ENCODE measurements at regions not wholly inside any gene's neighbourhood (a gene's known extent, or its start where the extent isn't known, plus 50 kb on each side); places are given as distances from the start of the nearest gene placed in this dataset.

DNA sequence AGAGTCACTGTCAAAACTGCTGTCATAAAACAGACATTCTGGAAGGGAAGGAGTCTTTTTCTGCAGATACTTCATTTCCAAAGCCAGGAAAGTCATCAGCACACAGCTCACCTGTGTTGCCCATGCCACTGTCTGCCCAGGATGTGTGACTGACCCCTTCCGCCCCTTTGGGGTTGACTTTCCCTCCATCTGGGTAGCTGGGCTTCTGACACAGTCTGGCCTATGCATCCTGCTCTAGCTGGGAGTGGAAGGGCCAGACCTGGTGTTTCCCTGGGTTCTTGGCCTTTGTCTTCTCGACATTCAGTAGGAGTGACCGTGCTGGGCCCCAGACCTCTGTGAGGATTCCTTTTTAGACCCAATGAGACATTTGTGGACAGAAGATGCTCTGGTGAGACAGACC lies 378.9 kb upstream of the NUPR2 start:
- intact Hi-C loops (cut with DNase I) = no loop called here
- TF ChIP-seq, protein P1, sequence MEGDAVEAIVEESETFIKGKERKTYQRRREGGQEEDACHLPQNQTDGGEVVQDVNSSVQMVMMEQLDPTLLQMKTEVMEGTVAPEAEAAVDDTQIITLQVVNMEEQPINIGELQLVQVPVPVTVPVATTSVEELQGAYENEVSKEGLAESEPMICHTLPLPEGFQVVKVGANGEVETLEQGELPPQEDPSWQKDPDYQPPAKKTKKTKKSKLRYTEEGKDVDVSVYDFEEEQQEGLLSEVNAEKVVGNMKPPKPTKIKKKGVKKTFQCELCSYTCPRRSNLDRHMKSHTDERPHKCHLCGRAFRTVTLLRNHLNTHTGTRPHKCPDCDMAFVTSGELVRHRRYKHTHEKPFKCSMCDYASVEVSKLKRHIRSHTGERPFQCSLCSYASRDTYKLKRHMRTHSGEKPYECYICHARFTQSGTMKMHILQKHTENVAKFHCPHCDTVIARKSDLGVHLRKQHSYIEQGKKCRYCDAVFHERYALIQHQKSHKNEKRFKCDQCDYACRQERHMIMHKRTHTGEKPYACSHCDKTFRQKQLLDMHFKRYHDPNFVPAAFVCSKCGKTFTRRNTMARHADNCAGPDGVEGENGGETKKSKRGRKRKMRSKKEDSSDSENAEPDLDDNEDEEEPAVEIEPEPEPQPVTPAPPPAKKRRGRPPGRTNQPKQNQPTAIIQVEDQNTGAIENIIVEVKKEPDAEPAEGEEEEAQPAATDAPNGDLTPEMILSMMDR (IDR thresholded peaks at IDR 0.05) = no peak
- no peak for TF ChIP-seq POLR2A (IDR thresholded peaks at IDR 0.05)
- peaks cover 0 to 64% (median 47%) of the 10 kb centered on the region in 3 donors for H3K9me3 ChIP-seq
- DNase-seq = no peak
- 71 to 75% methylated on average over 2 of the region's 3 CpGs for WGBS, 2 donors
- H3K27ac ChIP-seq = no peak overlapping the region
- no peaks in the 10 kb centered on the region for H3K36me3 ChIP-seq
- H3K4me1 ChIP-seq = no peaks in the 10 kb centered on the region
- no peak overlapping the region for H3K4me3 ChIP-seq
- no peaks in the 10 kb centered on the region for H3K27me3 ChIP-seq

DNA sequence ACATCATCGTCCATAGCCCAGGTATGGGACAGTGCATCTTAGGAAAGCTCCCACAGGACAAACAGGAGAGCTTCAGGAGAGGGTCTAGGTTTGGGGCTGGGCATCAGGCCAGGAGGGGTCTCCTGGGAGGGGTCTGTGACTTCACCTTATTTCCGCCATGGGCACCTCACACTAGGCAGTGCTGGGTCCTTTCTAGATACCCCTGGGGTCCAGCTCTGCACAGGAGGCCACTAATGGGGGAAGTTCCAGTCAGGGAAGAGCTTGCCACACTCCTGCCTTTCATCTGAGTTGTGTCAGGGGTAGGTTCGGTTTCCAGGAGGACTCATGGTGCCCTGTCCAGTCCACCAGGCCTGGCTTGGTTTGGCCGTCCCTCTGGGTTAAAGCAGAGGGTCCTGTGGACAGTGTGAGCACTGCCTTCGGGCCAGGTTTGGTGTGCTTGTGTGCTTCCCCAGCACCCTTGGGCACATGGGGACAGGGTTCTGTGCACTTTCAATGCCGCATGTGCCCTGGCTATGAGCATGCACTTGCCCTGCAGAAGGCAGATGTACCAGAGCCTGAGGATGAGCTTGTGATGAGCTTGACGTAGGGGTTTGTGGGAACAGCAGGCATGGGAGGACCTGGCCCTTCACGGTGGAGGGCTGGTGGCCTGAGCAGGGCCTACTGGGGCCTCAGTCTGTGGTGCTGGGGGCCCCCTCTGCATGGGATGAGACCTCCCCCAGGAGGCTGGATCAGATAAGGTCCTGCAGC lies 377.7 kb upstream of the NUPR2 start:
- WGBS, 2 donors = 57 to 84% methylated on average over 1 to 2 of the region's 8 CpGs
- no peaks in the 10 kb centered on the region for H3K36me3 ChIP-seq
- DNase-seq = no peak
- intact Hi-C loops (cut with DNase I) = no loop called here
- TF ChIP-seq, protein P1 (IDR thresholded peaks at IDR 0.05) = no peak
- TF ChIP-seq POLR2A (IDR thresholded peaks at IDR 0.05) = no peak
- H3K27ac ChIP-seq = no peak overlapping the region
- H3K9me3 ChIP-seq = peaks cover 0 to 76% (median 47%) of the 10 kb centered on the region in 3 donors
- H3K4me1 ChIP-seq = no peaks in the 10 kb centered on the region
- H3K27me3 ChIP-seq = no peaks in the 10 kb centered on the region
- no peak overlapping the region for H3K4me3 ChIP-seq

DNA sequence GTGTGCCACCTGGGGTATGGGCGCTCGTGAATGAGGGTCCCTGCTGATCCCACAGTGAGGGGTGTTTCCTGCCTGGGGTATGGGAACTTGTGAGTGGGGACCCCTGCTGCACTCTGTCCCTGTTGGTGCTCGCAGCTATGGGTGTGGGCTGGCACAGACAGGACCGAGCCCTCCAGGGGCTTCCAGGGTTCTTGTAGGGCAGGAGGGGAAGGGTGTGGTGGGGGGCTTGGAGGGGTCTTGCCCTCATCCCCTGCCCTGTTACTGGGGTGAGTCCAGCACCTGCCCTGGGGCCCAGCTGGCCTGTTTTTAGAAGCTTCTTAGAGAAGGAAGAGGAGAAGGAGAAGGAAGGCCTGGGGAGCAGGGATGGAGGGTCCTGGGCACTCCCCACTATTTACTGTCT lies 377.0 kb upstream of the NUPR2 start:
- Histone ChIP-seq H3K4me3 (no peak overlapping the region), H3K27ac (no peak overlapping the region), H3K9me3 (peaks cover 0 to 82% (median 47%) of the 10 kb centered on the region in 3 donors), H3K27me3 (no peaks in the 10 kb centered on the region), H3K36me3 (no peaks in the 10 kb centered on the region), H3K4me1 (no peaks in the 10 kb centered on the region)
- 46% methylated on average over 2 of the region's 4 CpGs; no CpG with 5 or more reads in 1 of the 2 donors for WGBS, 2 donors
- no peak for DNase-seq
- TF ChIP-seq, protein P1 (IDR thresholded peaks at IDR 0.05) = no peak
- no peak for TF ChIP-seq POLR2A (IDR thresholded peaks at IDR 0.05)
- intact Hi-C loops (cut with DNase I) = no loop called here

DNA sequence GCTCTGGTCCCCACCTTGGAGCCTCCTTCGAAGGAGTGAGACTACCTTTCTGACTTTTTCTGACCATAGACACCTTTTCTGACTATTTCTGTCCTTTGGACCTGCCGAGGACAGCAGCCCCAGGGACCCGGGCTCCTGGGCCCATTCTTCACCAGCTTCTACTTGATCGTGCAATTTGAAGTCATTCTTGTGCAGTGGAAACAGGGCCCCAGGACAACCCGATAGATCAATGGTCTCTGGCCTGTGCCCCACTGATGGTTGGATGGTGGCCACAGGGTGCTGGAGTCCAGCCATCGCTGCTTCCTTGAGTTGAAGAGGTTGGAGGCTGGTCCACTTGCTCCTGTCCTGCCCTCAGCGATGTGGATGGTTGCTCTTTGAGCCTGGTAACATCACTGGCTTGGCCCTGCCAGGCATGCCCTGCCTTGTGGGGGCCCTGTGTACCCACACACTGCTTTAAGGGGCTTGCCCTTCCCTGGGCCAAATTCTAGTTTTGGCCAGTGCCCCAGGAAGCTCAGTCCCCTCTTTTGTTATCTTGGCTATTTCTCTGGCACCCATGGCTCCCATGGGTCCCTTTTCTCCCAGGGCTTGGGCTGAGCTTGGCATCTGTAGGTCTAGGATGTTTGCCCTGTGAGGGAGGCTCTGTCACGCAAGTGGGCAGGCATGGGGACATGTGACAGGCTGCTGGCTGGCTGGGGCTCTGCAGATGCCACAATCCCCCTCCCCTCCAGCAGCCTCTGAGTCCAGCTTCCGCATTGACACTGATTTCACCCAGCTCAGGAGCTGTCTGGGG lies 375.6 kb upstream of the NUPR2 start:
- no peak overlapping the region for H3K27ac ChIP-seq
- no peak for TF ChIP-seq POLR2A (IDR thresholded peaks at IDR 0.05)
- TF ChIP-seq, protein P1 (IDR thresholded peaks at IDR 0.05) = no peak
- intact Hi-C loops (cut with DNase I) = no loop called here
- H3K36me3 ChIP-seq = no peaks in the 10 kb centered on the region
- no peak for DNase-seq
- peaks cover 0 to 85% (median 47%) of the 10 kb centered on the region in 3 donors for H3K9me3 ChIP-seq
- H3K4me3 ChIP-seq = no peak overlapping the region
- H3K4me1 ChIP-seq = no peaks in the 10 kb centered on the region
- no peaks in the 10 kb centered on the region for H3K27me3 ChIP-seq
- 65 to 83% methylated on average over 3 to 7 of the region's 9 CpGs for WGBS, 2 donors

Data from esophagus squamous epithelium (tissue), 5 donors.